DMS114 treated with DMSO at 0.1 percent for 48 hours (cell line): ENCODE measurements at regions not wholly inside any gene's neighbourhood (a gene's known extent, or its start where the extent isn't known, plus 50 kb on each side); places are given as distances from the start of the nearest gene placed in this dataset.

Experiments used
- DNase-seq: peaks from one replicate; lab custom pipeline; 2025; ENCODE audit not compliant: unreplicated experiment; lab: John Stamatoyannopoulos, UW

DNA sequence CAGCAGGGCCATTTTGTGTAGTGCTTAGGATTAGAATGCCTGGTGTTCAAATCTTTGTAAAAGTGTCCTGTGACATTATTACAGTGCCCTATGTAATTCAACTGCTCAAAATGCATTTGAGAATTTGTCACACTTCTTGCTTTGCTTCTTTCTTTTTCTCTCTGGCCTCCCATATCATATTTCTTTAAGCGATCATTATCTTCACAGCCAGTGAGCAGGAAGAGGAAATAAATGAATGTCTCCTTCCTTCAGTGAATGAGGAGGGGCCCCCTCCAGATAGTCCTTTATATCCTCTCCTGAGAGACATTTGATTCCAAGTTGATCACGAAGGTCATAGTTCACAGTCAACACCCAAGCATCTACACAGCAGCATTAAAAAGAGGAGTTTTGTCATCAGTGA lies 425.1 kb upstream of the NPVF start:
- DNase-seq: no peak

DNA sequence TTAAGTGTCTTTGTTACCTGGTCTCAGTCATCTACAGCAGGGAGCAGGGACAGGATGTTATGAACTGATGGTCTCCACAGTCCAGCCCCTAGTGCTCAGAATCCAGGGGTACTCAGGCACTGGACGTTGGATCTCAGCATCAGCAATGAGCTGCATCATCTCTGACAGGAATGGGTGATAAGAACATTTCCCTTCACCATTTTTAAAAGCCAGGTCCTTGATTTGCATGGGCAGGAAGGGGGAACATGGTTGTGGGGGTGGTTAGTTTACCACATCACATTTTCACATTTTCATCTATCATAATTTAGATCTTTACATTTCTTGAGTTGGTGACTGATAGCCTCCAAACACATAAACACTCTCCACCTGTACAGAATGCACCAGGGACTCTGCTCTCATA lies 427.8 kb upstream of the NPVF start:
- no peak for DNase-seq

DNA sequence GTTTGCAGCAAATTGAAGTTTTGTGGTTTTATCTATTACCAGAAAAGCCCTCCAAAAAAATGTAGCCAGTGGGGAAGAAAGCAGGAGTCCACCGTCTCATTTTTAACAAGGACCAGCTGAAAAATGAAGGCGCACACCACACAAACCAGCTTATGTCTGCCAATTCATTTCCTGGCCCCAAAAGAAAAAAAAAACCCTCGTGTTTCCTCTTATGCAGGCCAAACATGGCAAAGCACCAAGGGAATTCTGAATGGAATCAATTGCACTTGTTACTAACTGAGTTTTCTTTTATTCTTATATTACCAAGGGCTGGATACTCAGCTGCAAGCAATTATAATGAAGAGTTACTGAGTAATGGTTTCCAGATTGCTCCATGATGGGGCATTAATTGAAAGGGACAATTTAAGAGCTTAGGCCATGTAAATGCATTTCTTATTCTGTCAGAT lies 428.3 kb upstream of the NPVF start:
- no peak for DNase-seq

DNA sequence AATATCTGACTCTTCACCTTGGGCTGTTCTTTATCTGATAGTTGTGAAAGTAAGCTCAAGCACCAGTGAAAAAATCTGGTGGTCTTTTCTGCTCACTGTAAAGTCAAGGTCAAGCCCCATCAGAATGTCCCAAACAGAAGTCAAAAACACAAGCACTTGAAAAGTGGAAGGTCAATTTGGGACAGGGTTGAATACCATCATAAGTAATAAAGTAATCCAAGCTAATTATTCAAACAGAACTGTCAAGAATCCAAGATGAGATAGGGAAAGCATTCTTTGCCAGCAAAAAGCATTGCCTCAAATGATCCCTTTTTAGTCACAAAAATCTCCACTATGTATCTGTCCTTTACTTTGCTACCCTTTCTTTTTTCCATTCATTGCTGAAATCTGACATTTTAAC lies 430.1 kb upstream of the NPVF start:
- DNase-seq: no peak

DNA sequence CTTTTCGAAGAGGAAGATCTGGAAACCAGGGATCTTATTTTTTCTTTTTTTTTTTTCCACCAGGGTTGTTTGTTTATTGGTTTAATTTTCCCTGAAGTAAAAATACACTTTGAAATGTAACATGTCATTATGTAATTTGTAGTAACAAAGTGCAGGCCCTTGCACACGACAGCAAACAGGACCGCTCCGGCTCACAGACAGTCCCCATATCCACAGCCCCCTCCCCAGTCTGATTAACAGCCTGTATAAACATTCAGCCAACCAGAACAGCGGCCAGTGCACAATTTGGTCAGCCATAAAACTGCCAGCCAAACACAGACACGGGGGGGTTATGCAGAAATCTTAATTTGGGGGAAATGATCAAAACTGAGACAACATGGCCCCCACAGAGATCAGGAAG lies 431.6 kb upstream of the NPVF start:
- no peak for DNase-seq

DNA sequence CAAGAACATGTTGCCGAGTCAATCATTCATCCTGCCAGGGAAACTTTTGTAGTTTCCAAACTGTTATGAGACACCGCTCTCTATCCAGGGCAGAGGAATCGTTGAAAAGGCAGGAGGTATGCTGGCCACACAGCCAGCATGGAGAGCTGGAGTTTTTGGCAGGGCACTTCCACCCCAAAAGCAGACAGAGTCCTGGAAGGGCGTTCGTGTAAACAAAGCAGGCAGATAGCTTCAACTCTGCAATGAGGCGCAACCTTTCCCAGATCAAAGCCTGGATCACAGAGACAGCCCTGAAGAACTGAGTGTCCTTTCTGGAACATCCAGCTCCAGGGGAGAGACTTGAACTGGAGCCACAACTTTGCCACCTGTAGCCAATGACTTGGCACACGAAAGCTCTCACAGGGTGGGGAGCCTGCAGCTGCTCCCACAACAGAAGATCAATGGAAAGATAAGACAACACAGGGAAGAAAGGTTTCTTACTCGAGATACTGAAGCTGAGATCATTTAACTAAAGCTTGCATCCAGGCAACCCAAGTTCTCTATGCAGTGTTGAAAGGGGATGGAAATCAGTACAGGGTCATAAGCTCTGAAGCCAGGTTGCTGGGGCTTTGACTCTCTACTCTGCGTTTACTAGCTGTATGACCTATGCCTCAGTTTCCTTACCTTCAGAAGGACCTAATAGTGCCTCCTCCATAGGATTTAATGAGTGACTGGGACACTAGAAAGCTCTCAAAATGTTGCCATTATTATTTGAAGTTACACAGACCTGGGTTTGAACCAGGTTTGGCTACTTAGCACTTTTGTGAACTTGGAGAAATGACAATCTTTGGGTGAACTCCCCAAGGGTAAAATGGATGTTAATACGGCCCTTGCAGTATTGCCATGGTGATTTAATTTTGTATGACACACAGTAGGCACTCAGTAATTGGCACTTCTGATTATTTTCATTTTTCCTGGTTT lies 434.8 kb upstream of the NPVF start:
- no peak for DNase-seq

DNA sequence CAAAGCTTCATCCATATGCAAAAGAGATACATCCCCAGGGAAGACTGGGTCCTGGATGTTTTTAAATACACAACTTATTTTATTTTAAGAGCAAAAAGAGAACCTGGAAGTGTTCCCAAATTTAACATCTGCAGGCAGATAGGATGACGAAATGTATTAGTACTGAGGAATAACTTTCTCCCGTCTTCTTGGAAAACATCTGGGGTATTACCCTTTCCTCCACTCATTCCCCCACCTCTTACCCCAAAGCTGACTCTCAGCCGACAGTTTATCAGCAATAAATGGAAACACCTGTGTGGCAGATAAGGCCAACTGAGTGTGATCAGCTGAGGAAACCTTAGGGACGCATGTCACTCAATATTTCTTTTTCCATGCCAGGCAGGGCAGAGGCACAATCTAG lies 435.6 kb upstream of the NPVF start:
- DNase-seq: no peak

DNA sequence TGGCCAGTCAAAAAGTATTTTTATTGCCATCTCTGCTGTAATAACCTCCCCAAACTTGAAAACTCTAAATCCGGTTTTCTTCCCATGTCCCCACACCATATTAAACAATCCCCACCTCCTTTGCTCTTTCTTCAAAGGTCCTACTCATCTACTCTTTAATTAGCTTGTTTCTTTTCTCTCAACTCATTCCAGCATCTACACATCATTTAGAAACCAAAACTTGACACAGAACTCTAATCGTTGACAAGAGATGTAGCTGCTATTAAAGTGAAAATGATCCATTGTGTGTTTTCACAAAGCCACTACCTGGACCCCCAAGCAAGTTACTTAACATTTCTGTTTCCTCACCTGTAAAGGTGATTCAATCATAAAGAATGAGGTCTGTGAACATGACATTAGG lies 436.3 kb upstream of the NPVF start:
- DNase-seq: no peak

DNA sequence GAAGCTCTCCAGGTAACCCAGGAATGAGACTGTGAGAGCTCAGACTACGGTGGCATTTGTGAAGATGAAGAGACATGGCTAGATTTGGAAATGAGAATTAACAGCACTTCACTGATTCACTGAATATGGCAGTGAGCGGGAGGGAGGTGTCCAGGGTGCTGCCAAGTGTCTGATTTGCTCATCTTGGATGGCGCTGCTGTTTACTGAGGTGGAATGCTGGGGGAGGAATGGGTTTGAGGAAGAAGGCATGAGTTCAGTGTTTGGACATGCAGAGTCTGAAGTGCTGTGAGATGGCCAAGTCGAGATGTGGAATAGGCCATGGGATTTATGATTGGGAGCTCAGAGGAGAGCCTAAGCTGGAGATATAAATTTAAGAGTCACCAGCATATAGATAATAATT lies 437.1 kb upstream of the NPVF start:
- DNase-seq: no peak

DNA sequence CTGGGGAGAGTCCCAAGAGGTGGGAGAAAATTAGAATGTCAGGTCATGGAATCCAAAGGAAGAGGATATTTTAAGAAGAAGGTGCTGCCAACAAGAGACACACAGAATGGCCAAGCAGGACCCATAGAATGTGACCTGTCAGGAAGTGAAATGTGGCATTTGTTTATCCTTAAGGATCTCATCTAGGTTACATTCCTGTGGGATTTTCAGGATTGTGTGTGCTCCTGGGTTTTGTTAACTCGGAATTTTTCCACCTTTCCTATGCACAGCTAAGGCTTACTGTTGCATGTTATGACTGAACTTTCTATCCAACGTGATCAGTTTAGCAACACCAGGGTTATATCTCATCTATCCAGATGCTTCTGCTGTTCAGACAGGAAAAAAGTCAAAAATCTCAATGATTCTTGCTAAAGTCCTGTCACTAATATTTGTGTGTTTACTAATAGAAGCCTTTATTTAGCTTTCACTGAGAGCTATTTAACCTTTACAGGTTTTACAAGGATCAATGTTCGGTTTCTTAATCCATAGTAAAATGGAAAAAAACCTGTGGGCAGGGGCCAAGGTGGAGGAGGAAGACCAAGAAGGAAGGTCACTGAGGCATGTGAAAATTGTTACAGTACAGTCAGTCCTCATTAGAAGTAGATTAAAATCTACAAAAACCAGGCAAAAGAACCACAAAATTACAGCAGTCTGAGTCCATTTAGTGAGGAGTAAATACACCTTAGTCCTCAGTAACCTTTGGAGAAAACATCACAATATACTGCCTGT lies 437.8 kb upstream of the NPVF start:
- DNase-seq: no peak

DNA sequence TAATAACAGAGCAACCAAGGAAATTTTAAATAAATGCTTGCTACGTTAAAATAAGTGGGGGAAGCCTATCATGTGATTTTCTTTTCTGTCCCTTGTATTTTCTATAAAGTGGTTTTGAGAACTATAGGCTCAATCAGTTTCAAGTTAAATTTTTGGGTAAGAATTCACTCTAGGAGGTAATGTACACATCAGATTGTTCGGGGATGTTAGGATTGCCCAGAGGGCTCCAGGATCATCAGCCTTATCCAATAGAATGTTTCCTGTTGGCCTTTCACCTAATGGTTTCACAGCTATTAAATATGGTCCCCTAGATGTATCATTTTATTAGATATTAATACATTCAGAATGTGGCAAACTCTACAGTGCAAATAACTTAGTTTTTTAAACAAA lies 438.4 kb upstream of the NPVF start:
- DNase-seq: no peak

DNA sequence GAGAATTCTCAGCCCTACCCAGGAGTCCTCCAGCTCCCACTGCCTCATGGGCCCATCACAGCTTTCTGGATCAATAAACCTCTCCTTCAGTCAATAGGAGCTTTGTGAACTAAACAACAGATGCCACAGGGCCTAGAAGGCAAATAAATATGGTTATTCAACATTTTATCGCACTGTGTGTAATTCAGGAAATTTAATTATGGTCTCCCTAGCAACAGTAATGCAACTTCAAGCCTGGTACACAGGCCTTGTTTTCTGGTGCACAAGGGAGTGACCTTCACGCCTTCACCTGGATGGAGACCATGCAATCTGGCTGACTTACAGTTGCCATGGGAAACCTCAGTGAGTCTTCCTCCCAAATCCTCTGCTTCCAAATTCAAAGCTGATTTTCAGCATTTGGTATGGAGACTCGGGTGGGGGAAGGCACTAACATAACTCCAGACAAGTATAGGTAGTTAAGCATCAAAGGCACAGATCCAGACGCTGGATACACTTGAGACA lies 441.0 kb upstream of the NPVF start:
- DNase-seq: no peak

DNA sequence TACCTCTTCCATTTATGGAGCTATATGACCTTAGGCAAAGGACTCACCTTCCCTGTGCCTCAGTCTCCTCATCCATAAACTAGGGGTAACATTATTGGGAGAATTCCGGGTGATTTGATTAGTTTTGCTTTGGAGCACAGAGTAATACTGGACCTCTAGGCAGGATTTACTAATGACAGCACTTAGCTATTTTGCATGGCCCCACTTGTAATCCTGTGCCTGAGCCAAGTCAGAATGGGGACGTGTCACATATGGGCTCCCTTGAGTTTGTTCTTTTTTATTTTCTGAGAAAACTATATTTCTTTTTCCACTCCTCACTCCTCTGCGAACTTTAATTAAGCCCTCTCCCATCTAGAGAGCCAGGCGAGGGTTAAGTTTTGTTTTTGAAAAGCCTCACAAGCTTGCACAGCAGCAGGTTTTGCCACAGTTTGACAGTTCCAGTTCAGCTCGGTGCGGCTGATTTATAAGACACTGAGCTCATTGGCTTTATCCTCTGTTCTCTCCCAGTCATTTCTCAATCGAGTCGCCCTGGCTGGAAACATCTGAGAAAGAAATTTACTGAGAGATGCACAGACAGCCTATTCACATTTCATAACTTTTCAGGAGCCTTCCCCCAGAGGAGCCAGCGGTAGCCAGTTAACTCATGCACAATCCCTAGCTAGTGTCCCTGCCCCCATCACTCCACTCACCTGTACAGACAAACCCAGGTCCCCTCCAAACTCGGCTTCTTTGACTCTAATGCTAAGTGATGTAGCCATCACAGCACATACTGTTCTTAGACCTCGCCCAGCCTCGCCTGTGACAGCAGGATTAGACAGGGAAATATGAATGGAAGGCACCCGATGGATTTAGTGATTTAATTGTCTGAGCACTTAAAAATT lies 441.9 kb upstream of the NPVF start:
- no peak for DNase-seq

DNA sequence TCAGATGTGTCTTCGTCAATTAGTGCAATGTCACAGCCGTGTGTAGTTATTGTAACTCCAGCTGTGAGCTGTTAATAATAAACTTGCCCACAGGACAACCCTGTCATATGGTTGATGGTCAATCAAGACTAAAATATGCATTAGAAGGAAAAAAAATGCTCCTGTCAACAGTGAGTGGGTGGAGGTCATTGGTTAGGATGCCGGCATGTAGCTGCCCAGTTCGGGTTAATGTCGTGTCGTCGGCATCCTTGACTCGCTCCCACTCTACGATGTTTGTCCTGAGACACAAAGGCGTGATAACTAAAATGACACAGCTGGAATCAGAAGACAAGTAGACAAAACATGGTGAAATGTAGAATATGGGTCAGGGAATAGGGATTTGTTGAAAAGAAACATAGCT lies 442.8 kb upstream of the NPVF start:
- DNase-seq: no peak

DNA sequence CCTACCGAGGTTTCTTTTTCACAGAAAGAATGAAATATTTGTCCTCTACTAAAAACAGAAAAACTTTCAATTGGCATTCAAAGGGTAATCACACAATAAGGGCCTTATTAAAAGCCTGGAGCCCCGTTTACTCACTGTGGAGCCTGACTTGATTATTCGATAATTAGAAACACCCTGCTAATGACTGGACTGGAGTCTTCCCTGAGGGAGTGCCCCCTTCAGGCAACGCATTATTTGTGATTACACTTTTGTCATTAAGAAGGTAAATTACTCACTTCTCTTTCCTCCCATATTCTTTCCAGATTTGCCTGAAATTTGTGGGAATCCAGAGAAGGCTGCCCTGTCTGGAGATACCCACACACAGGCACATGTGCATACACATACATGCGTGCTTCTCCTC lies 444.2 kb upstream of the NPVF start:
- no peak for DNase-seq

DNA sequence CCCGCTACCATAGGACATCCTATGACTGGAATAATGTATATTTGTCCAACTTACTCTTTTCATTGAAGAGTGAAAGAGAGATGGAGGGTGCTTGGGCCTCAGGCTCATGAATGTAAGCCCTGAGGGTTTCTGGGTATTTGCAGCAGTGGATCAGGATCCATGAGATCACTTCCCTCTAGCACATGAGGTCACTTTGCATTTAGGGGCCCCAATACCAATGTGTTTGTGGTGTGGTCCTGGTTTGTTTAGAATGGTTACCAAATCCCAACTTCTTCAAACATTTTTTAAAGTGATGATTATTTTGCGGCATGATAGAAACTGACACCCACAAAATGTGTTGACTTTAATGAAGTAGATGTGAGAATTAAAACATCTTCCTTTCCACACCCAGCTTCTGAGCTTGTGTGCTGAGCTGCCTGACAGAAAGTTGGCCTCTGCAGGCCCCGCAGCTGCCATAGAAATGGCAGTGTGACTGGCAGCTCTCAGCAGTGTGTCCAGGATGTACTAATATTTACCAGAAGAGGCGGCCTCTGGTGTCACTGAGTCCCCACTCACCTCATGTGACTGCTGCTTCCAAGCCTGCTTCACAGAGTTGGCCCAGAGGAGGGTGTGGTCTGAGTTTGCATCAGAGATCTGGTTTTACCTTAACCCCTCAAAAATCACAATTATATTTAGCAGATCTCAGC lies 447.6 kb upstream of the NPVF start:
- DNase-seq: no peak

DNA sequence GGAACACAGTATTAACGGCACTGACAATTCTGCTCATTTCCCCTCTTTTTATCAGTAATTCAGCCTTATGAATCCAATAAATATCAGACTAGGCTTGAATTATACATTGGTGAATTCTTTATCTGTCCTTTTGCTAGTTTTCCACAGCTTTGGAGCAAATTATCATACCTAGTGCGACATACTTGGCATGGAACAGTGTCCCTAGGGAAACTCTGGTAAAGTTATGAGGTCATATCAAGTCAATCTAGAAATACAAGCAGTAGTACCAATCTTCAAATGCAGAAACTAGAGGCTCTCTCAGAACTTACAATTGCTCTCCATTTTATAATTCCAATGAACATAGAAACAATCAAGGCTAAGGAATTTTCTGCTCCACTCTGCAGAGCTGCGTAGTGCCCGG lies 449.3 kb upstream of the NPVF start:
- no peak for DNase-seq

DNA sequence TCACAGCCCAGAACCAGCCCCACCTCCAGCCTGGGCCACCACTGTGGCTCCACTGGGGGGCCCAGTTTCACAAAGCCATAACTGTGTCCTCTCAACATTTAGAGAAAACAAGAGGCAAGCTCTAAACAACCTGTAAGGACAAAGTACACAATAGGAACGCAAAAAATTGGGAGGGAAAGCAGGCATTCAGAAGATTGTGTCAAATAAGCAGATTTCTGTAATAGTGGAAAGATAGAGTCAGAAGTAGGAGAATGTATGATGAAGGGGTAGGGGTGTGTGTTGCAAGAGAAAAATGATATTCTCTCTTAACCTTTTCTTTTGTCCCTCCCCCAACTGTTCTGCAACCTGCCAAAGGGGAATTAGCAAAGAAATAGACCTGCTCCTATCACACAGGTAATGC lies 449.9 kb upstream of the NPVF start:
- no peak for DNase-seq

DNA sequence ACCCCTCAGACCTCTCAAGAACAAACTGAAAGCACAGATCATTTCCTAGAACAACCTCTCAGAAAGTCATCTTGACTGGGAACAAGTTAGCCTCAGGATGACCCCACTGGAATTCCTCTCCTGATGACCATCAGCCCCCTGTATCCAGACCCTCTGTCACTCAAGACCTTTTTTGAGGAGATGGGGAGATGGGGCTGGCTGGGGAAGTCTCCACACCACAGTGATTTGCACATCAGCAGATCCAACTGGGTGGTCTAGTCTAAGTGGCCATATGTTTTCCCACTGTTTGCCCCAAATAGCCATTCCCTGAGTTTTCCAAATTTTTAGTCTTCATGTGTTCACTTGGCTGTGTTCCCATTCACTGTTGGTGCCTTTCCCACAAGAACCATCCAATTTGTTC lies 452.4 kb upstream of the NPVF start:
- DNase-seq: no peak

DNA sequence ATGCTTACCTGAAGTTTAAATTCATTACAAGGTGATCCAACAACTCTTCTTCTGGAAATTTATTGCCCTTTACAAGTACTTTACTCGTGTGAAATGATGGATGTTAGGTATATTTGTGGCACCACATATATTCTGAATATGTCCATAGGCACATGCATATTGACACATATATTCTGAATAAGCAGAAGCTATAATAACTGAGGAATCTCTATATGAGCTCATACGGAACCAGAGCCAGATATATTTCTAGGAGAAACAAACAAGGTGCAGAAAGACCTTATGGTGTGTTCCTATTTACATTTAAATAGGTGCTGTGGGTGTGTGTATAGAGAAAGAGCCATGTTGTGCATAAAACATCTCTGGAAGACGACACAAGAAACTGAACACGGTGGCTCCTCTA lies 456.1 kb upstream of the NPVF start:
- no peak for DNase-seq

DNA sequence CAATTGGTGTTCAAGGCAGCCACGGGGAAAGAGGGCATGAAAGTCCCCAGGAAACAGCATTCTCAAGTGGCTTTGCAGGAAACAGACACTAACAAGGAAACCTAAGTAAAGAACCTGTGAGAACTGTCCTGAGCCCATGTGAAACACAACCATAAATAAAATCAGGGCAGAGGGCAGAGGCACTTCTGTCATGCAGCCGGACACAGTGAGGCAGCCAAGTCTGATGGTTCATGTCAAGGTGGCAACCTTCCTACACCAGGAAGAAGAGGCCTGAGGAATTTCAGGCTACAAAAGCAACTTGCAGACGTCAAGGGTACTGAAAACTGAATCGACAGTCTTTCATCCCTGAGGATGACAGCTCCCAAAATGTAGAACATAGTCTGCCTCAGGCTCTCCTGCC lies 458.2 kb upstream of the NPVF start:
- no peak for DNase-seq
